ENCODE measurements at regions not wholly inside any gene's neighbourhood (a gene's known extent, or its start where the extent isn't known, plus 50 kb on each side); places are given as distances from the start of the nearest gene placed in this dataset.
"Not testable (repeated sequence)": the region's sequence is repeated elsewhere in the genome, so short reads cannot be mapped to it uniquely, and the experiment has no call there.

GRCh38 chr12:19744705-19745218 is 305.5 kb downstream of the AEBP2 start:
- ATAC-seq (peak; percentile 80), DNase-seq (ENCODE audit: missing footprints) (no peak)
- intact Hi-C loops (cut with DNase I), result loop anchor here (5.0 to 10.0 kb wide), 2 partner anchors 468 to 860 kb away; no protein-coding TSS in a partner anchor

- DNase-seq (ENCODE audit: missing footprints) (no peak), ATAC-seq (no peak)
- intact Hi-C loops (cut with DNase I), result loop anchor here (10.0 kb wide), 1 partner anchor 858 kb away; no protein-coding TSS in a partner anchor
Observed at GRCh38 chr12:19746471-19746870, 307.2 kb downstream of the AEBP2 start.

- no peak for DNase-seq (ENCODE audit: missing footprints)
- intact Hi-C loops (cut with DNase I), result loop anchor here (10.0 kb wide), 3 partner anchors 245 to 855 kb away; no protein-coding TSS in a partner anchor
- no peak for ATAC-seq
Observed at GRCh38 chr12:19749906-19750574, 310.7 kb downstream of the AEBP2 start.

- no peak for DNase-seq (ENCODE audit: missing footprints)
- intact Hi-C loops (cut with DNase I), result loop anchor here (10.0 kb wide), 2 partner anchors 244 to 524 kb away; no protein-coding TSS in a partner anchor
- ATAC-seq, result no peak
Observed at GRCh38 chr12:19751078-19751477, 311.8 kb downstream of the AEBP2 start.

- ATAC-seq (no peak), DNase-seq (ENCODE audit: missing footprints) (no peak)
- intact Hi-C loops (cut with DNase I), result loop anchor here (10.0 kb wide), 2 partner anchors 242 to 522 kb away; no protein-coding TSS in a partner anchor
Observed at GRCh38 chr12:19752712-19753111, 313.4 kb downstream of the AEBP2 start.

GRCh38 chr12:19755136-19755535 is 315.8 kb downstream of the AEBP2 start:
- ATAC-seq (no peak), DNase-seq (ENCODE audit: missing footprints) (no peak)
- intact Hi-C loops (cut with DNase I), result loop anchor here (5.0 to 10.0 kb wide), 3 partner anchors 137 to 520 kb away; no protein-coding TSS in a partner anchor

GRCh38 chr12:19757317-19757877 is 318.1 kb downstream of the AEBP2 start:
- ATAC-seq, result peak; percentile 42
- DNase-seq (ENCODE audit: missing footprints), result no peak
- intact Hi-C loops (cut with DNase I), result loop anchor here (2.0 to 10.0 kb wide), 4 partner anchors 135 to 565 kb away; no protein-coding TSS in a partner anchor

GRCh38 chr12:19759227-19759626 is 319.9 kb downstream of the AEBP2 start:
- intact Hi-C loops (cut with DNase I), result loop anchor here (5.0 to 10.0 kb wide), 3 partner anchors 133 to 516 kb away; no protein-coding TSS in a partner anchor
- DNase-seq (ENCODE audit: missing footprints), result no peak
- no peak for ATAC-seq

- DNase-seq (ENCODE audit: missing footprints) (no peak), ATAC-seq (no peak)
- intact Hi-C loops (cut with DNase I), result no loop called here
Observed at GRCh38 chr12:19760611-19761010, 321.3 kb downstream of the AEBP2 start.

GRCh38 chr12:19761463-19761862 is 322.2 kb downstream of the AEBP2 start:
- intact Hi-C loops (cut with DNase I), result no loop called here
- no peak for ATAC-seq
- no peak for DNase-seq (ENCODE audit: missing footprints)

- DNase-seq (ENCODE audit: missing footprints) (no peak), ATAC-seq (no peak)
- intact Hi-C loops (cut with DNase I), result no loop called here
Observed at GRCh38 chr12:19763488-19763887, 324.2 kb downstream of the AEBP2 start.

- intact Hi-C loops (cut with DNase I), result no loop called here
- no peak for DNase-seq (ENCODE audit: missing footprints)
- ATAC-seq, result no peak
Observed at GRCh38 chr12:19764408-19764807, 325.1 kb downstream of the AEBP2 start.

- DNase-seq (ENCODE audit: missing footprints) (no peak), ATAC-seq (peak; percentile 42)
- intact Hi-C loops (cut with DNase I), result no loop called here
Observed at GRCh38 chr12:19771858-19772257, 332.6 kb downstream of the AEBP2 start.

- ATAC-seq (no peak), DNase-seq (ENCODE audit: missing footprints) (no peak)
- intact Hi-C loops (cut with DNase I), result no loop called here
Observed at GRCh38 chr12:19772776-19773175, 333.5 kb downstream of the AEBP2 start.

- DNase-seq (ENCODE audit: missing footprints), result no peak
- intact Hi-C loops (cut with DNase I), result loop anchor here (5.0 kb wide), 1 partner anchor 72 kb away; no protein-coding TSS in a partner anchor
- no peak for ATAC-seq
Observed at GRCh38 chr12:19775241-19775640, 335.9 kb downstream of the AEBP2 start.

- not testable (repeated sequence) for ATAC-seq
- intact Hi-C loops (cut with DNase I), result loop anchor here (5.0 kb wide), 1 partner anchor 71 kb away; no protein-coding TSS in a partner anchor
Observed at GRCh38 chr12:19775976-19776375, 336.7 kb downstream of the AEBP2 start.

GRCh38 chr12:19778172-19778571 is 338.9 kb downstream of the AEBP2 start:
- DNase-seq (ENCODE audit: missing footprints) (no peak), ATAC-seq (peak; percentile 38)
- intact Hi-C loops (cut with DNase I), result loop anchor here (5.0 kb wide), 1 partner anchor 69 kb away; no protein-coding TSS in a partner anchor

More at GRCh38 chr12:19775976-19776375, 336.7 kb downstream of the AEBP2 start:
- DNase-seq (ENCODE audit: missing footprints), result not testable (repeated sequence)

- intact Hi-C loops (cut with DNase I), result loop anchor here (5.0 kb wide), 1 partner anchor 69 kb away; no protein-coding TSS in a partner anchor
- peak; percentile 80 for ATAC-seq
- DNase-seq (ENCODE audit: missing footprints), result no peak
Observed at GRCh38 chr12:19778797-19779196, 339.5 kb downstream of the AEBP2 start.

- ATAC-seq (peak; percentile 85), DNase-seq (ENCODE audit: missing footprints) (no peak)
- intact Hi-C loops (cut with DNase I), result loop anchor here (5.0 kb wide), 1 partner anchor 68 kb away; no protein-coding TSS in a partner anchor
Observed at GRCh38 chr12:19779395-19780056, 340.2 kb downstream of the AEBP2 start.

Measured in Right ventricle myocardium inferior (tissue), 1 donor.